Transverse colon (tissue), 3 donors: ENCODE measurements at regions not wholly inside any gene's neighbourhood (a gene's known extent, or its start where the extent isn't known, plus 50 kb on each side); places are given as distances from the start of the nearest gene placed in this dataset.

Source experiments
- EP300 ChIP-seq: sonication (generic); formaldehyde crosslinking; IDR thresholded peaks from one replicate; pipeline ENCODE4 v1.6.1; 2017; ENCODE audit warnings: antibody characterized with exemption, low read depth
- POLR2A ChIP-seq: fragments of 450-650 bp; IDR thresholded peaks from one replicate; pipeline ENCODE4 v1.6.1; 2016; ENCODE audit warnings: antibody characterized with exemption, mild to moderate bottlenecking, moderate library complexity
- TF ChIP-seq, protein P1 (sequence below), 5 experiments: fragments of 200-600 bp in 3 of 5; fragments of 450-650 bp in 2 of 5; sonication (generic) in 3 of 5; IDR thresholded peaks; 1 replicate in 2 of 5; 2 replicates in 3 of 5; pipeline ENCODE4 v1.5.1; 2016 to 2017; ENCODE audit warnings: antibody characterized with exemption in 5 of 5, inconsistent platforms in 3 of 5, mild to moderate bottlenecking in 2 of 5, moderate library complexity in 1 of 5

DNA sequence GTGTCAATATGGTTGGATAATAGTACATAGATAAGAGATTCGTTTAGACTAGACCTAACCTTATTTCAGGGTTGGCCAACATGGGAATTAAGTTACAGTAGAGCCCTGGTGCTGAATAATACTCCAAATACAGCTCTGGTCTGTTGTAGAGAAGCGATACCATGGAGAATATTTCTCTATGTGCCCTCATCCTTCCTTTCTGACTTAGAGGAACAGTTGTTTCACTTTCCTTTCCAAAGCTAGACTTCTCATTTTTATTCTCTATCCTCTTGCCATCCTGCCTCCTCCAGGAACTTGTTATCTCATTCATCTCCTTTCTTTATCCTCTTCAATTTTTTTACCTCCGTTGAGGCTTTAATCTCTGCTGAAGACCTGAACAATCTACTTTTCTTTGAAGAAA lies 68.9 kb downstream of the EDN1 start:
- TF ChIP-seq POLR2A (no peak), EP300 (no peak)
- TF ChIP-seq, protein P1, sequence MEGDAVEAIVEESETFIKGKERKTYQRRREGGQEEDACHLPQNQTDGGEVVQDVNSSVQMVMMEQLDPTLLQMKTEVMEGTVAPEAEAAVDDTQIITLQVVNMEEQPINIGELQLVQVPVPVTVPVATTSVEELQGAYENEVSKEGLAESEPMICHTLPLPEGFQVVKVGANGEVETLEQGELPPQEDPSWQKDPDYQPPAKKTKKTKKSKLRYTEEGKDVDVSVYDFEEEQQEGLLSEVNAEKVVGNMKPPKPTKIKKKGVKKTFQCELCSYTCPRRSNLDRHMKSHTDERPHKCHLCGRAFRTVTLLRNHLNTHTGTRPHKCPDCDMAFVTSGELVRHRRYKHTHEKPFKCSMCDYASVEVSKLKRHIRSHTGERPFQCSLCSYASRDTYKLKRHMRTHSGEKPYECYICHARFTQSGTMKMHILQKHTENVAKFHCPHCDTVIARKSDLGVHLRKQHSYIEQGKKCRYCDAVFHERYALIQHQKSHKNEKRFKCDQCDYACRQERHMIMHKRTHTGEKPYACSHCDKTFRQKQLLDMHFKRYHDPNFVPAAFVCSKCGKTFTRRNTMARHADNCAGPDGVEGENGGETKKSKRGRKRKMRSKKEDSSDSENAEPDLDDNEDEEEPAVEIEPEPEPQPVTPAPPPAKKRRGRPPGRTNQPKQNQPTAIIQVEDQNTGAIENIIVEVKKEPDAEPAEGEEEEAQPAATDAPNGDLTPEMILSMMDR (IDR thresholded peaks at IDR 0.05) = no peak
